Brain microvascular endothelial cell (primary cell): ENCODE measurements at regions not wholly inside any gene's neighbourhood (a gene's known extent, or its start where the extent isn't known, plus 50 kb on each side); places are given as distances from the start of the nearest gene placed in this dataset.

Experiments used
- DNase-seq: peaks from one replicate; pipeline ENCODE4 v3.0.0-alpha.2; 2020
- H3K27ac ChIP-seq: fragments of 250-450 bp; sonication (Bioruptor Pico); 2 replicates; pipeline ENCODE4 v1.5.1; 2020; ENCODE audit warnings: mild to moderate bottlenecking, moderate library complexity
- H3K27me3 ChIP-seq: fragments of 250-450 bp; sonication (Bioruptor Pico); replicated peaks from 2 replicates; pipeline ENCODE4 v1.5.1; 2020; ENCODE audit warnings: mild to moderate bottlenecking
- H3K36me3 ChIP-seq: fragments of 250-450 bp; sonication (Bioruptor Pico); replicated peaks from 2 replicates; pipeline ENCODE4 v1.5.1; 2020; ENCODE audit warnings: mild to moderate bottlenecking
- H3K4me3 ChIP-seq: 2 replicates; pipeline ENCODE4 v1.5.1; 2011; ENCODE audit warnings: low read depth, mild to moderate bottlenecking, control low read depth, low read length, moderate library complexity
- CTCF ChIP-seq: IDR thresholded peaks from 2 replicates; pipeline ENCODE4 v1.5.1; 2011; ENCODE audit warnings: low read depth, mild to moderate bottlenecking, moderate library complexity, low read length, control low read depth, inconsistent platforms; ENCODE audit errors: missing control alignments
- in situ Hi-C: cut with HindIII; loops from 2 replicates; pipeline ENCODE4 v1.10.0; 2017; ENCODE audit warnings: low sequenced_read_pairs, low pct_ligation_motif_present

DNA sequence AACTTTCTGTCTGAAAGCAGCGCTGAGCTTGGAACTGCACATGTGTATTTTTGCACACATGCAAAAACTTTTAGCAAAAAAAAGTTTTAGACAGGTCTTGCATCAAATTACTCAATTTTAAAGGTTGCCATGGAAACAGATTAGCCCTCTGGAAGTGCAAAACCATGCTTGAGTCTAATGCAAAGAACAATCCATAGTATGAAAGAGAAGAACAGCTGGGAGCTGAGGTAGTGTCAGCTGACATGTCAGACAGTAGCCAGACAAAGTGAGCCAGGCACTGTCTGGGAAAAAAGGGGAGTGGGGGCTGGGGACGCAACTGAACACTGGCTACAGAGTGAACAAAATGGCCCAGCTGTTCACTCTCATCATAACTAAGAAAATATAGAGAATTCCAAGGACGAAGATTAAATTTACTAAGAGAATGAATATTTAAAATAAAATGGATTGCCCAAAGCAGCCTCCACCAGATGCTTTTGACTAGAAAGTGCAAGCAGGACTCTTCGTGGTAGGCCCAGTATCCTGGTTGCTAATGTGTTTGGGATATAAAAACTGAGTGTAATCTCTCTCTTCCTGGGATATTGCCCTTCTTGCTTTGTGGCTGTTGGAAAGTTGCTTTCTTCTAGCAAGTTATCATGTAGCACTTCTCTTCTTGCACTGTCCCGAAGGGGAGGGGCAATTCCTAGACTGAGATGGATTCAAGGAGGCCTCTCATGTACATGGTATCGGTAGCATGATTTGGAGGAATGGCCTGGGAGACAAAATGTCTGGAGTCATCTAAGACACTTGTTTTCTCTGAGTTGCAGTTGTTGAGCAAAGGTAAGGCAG, 434.1 kb upstream of the FAT3 start:
- Histone ChIP-seq H3K4me3 (no peak overlapping the region), H3K27ac (no peak overlapping the region), H3K27me3 (no peaks in the 10 kb centered on the region), H3K36me3 (no peaks in the 10 kb centered on the region)
- no peak for DNase-seq
- in situ Hi-C loops: no loop called here
- TF ChIP-seq CTCF: no peak

- TF ChIP-seq CTCF: no peak
- no peak overlapping the region for H3K4me3 ChIP-seq
- H3K27ac ChIP-seq: no peak overlapping the region
- no peak for DNase-seq
- H3K36me3 ChIP-seq: no peaks in the 10 kb centered on the region
- in situ Hi-C loops: no loop called here
- H3K27me3 ChIP-seq: no peaks in the 10 kb centered on the region
Observed at GRCh38 chr11:91788764-91789163, 435.9 kb upstream of the FAT3 start.

- DNase-seq: no peak
- H3K27ac ChIP-seq: no peak overlapping the region
- in situ Hi-C loops: no loop called here
- no peaks in the 10 kb centered on the region for H3K36me3 ChIP-seq
- TF ChIP-seq CTCF: no peak
- H3K27me3 ChIP-seq: no peaks in the 10 kb centered on the region
- H3K4me3 ChIP-seq: no peak overlapping the region
Observed at GRCh38 chr11:91786097-91786496, 438.5 kb upstream of the FAT3 start.

- no peak for DNase-seq
- no peak for TF ChIP-seq CTCF
- Histone ChIP-seq H3K27me3 (no peaks in the 10 kb centered on the region), H3K36me3 (no peaks in the 10 kb centered on the region), H3K27ac (no peak overlapping the region), H3K4me3 (no peak overlapping the region)
- in situ Hi-C loops: no loop called here
Observed at GRCh38 chr11:91783173-91783572, 441.4 kb upstream of the FAT3 start.

DNA sequence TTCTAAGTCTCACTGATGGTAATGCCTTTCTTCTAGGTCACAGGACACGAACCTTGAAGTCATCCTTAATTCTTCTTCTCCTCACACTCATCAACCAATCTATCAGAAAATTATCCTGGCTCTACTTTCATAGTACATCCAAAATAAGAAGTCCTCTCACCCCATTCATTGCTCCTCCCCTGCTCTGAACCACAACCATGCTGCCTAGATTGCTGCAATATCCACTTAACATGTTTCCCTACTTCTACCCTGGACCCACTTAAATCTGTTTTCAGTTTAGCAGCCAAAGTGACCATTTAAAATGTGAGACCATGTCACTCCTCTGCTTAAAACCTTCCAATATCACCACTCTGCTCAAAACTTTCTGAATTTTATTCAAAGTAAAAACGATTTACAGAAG, 445.9 kb upstream of the FAT3 start:
- in situ Hi-C loops: no loop called here
- no peaks in the 10 kb centered on the region for H3K36me3 ChIP-seq
- H3K27ac ChIP-seq: no peak overlapping the region
- no peaks in the 10 kb centered on the region for H3K27me3 ChIP-seq
- TF ChIP-seq CTCF: no peak
- H3K4me3 ChIP-seq: no peak overlapping the region
- DNase-seq: no peak

DNA sequence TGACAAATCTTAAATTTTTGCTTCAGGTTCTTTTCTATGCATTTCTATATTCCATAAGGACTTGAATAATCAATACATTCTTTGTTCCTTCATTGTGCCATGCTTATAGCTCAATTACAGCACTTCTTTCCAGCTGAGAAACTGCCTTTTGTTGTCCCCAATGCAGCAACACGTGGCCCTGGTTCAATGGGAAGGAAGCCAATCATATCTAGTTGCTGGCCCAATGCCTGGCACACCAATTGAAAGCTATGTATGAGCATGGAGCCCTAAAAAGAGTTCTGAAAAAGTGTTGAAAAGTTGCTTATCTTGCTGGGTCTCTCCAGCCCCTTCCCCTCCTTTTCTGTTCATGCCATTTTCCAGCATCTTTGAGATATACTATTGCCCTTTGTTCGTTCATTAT, 448.0 kb upstream of the FAT3 start:
- DNase-seq: no peak
- Histone ChIP-seq H3K36me3 (no peaks in the 10 kb centered on the region), H3K27ac (no peak overlapping the region), H3K27me3 (no peaks in the 10 kb centered on the region), H3K4me3 (no peak overlapping the region)
- TF ChIP-seq CTCF: no peak
- in situ Hi-C loops: no loop called here
